PC-9 (cell line): ENCODE measurements at regions not wholly inside any gene's neighbourhood (a gene's known extent, or its start where the extent isn't known, plus 50 kb on each side); places are given as distances from the start of the nearest gene placed in this dataset.

Experiments used
- CTCF ChIP-seq: fragments of 200-600 bp; sonication (generic); conservative IDR thresholded peaks from 2 replicates; pipeline ENCODE4 v1.6.1; 2017; ENCODE audit warnings: mixed run types, antibody characterized with exemption, mild to moderate bottlenecking, moderate library complexity
- EZH2 ChIP-seq: fragments of 200-600 bp; sonication (generic); IDR thresholded peaks from 2 replicates; pipeline ENCODE4 v1.8.0; 2017; ENCODE audit warnings: antibody characterized with exemption, low read depth

- TF ChIP-seq CTCF (no peak), EZH2 (no peak)
Measured at GRCh38 chr20:54398814-54399213, 76.6 kb upstream of the DOK5 start.
